Caco-2 (cell line): ENCODE measurements at regions not wholly inside any gene's neighbourhood (a gene's known extent, or its start where the extent isn't known, plus 50 kb on each side); places are given as distances from the start of the nearest gene placed in this dataset.

Source experiments
- BruUV-seq: library from RNA; stranded (reverse); fragments of 400-500 nt; replicated peaks from 2 replicates; lab custom pipeline; 2021; lab: Mats Ljungman, UMichigan
- CTCF ChIA-PET: fragments of 300-600 bp; sonication (Branson Sonifier 250); formaldehyde crosslinking; loops from one replicate; lab custom pipeline; 2022; ENCODE audit warnings: antibody characterized with exemption; lab: Charles Lee
- POLR2A ChIA-PET: fragments of 300-600 bp; sonication (Branson Sonifier 250); formaldehyde crosslinking; loops from one replicate; lab custom pipeline; 2022; ENCODE audit warnings: antibody characterized with exemption; lab: Charles Lee
- DNase-seq, 2 experiments: peaks; one replicate each; pipeline versions ENCODE4 v3.0.0 to v3.0.0-alpha.2; 2020 to 2022
- H3K27me3 ChIP-seq: replicated peaks from 2 replicates; pipeline ENCODE4 v1.6.0; 2011; ENCODE audit warnings: low read length; ENCODE audit not compliant: control insufficient read depth, insufficient read depth
- H3K36me3 ChIP-seq: 2 replicates; pipeline ENCODE4 v1.5.1; 2011; ENCODE audit warnings: low read length; ENCODE audit not compliant: control insufficient read depth, insufficient read depth
- H3K4me1 ChIP-seq: fragments of 250-450 bp; sonication (Bioruptor Pico); 2 replicates; pipeline ENCODE4 v1.5.1; 2020; ENCODE audit warnings: mild to moderate bottlenecking
- H3K4me3 ChIP-seq: 2 replicates; pipeline ENCODE4 v1.5.1; 2011; ENCODE audit warnings: low read depth, mild to moderate bottlenecking, control low read depth, low read length
- H3K9me3 ChIP-seq: fragments of 250-450 bp; sonication (Bioruptor Pico); 2 replicates; pipeline ENCODE4 v1.5.1; 2020; ENCODE audit warnings: mild to moderate bottlenecking, moderate library complexity
- H3K27ac Mint-ChIP-seq: one replicate; pipeline ENCODE4 v1.8.0; 2022; ENCODE audit warnings: mixed read lengths; ENCODE audit not compliant: unreplicated experiment
- H3K27me3 Mint-ChIP-seq: one replicate; pipeline ENCODE4 v1.8.0; 2022; ENCODE audit warnings: mixed read lengths; ENCODE audit not compliant: insufficient read depth, unreplicated experiment
- H3K36me3 Mint-ChIP-seq: one replicate; pipeline ENCODE4 v1.8.0; 2022; ENCODE audit warnings: mild to moderate bottlenecking, mixed read lengths; ENCODE audit not compliant: insufficient read depth, unreplicated experiment
- H3K4me1 Mint-ChIP-seq: one replicate; pipeline ENCODE4 v1.8.0; 2022; ENCODE audit warnings: low read depth, mixed read lengths; ENCODE audit not compliant: unreplicated experiment
- H3K4me3 Mint-ChIP-seq: one replicate; pipeline ENCODE4 v1.8.0; 2022; ENCODE audit warnings: mild to moderate bottlenecking, moderate library complexity, mixed read lengths; ENCODE audit not compliant: unreplicated experiment
- H3K9me3 Mint-ChIP-seq: one replicate; pipeline ENCODE4 v1.8.0; 2022; ENCODE audit warnings: mixed read lengths; ENCODE audit not compliant: unreplicated experiment
- intact Hi-C: fragments of 100-400 bp; cut with micrococcal nuclease; formaldehyde crosslinking; loops from one replicate; pipeline ENCODE4 v1.10.0; 2022; ENCODE audit not compliant: unreplicated experiment
- TF ChIP-seq, protein P1 (sequence below), 2 experiments: fragments of 200-600 bp in 1 of 2; IDR thresholded peaks; 1 replicate in 1 of 2; 2 replicates in 1 of 2; pipeline versions ENCODE4 v1.5.1 to v1.8.0; 2011 to 2022; ENCODE audit warnings: antibody characterized with exemption in 1 of 2, control low read depth in 1 of 2, inconsistent platforms in 1 of 2, low read depth in 1 of 2, low read length in 1 of 2, mild to moderate bottlenecking in 1 of 2, moderate library complexity in 1 of 2; ENCODE audit not compliant: insufficient read depth in 1 of 2, severe bottlenecking in 1 of 2, unreplicated experiment in 1 of 2

DNA sequence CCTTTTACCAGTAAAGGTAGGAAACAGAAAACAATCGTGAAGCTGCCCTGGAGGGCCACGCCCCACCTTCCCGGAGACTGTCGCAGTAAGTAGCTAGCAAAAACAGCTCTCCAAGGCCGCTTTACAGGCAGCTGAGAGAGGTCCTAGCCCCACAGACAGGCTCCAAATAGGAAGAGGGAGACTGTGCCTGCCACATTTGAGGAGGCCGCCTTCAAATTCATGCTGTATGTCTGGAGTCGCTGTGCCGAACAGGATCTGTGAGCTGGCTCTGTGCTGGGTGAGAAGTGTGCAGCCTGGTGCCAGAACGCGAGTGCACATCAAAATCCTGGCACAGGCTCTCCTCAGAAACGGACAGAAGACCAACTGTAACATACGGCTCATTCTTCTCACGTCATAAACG lies 582.2 kb downstream of the CETN3 start:
- Histone ChIP-seq H3K9me3 (no peaks in the 10 kb centered on the region), H3K4me3 (no peak overlapping the region), H3K27me3 (no peaks in the 10 kb centered on the region), H3K4me1 (no peaks in the 10 kb centered on the region), H3K36me3 (no peaks in the 10 kb centered on the region)
- Mint-ChIP-seq H3K27ac (no peak overlapping the region), H3K4me3 (no peak overlapping the region), H3K27me3 (no peaks in the 10 kb centered on the region), H3K9me3 (no peaks in the 10 kb centered on the region), H3K36me3 (no peaks in the 10 kb centered on the region), H3K4me1 (no peaks in the 10 kb centered on the region)
- ChIA-PET CTCF (no interaction called here), POLR2A (no interaction called here)
- intact Hi-C loops, result no loop called here
- no peak for DNase-seq
- TF ChIP-seq, protein P1, sequence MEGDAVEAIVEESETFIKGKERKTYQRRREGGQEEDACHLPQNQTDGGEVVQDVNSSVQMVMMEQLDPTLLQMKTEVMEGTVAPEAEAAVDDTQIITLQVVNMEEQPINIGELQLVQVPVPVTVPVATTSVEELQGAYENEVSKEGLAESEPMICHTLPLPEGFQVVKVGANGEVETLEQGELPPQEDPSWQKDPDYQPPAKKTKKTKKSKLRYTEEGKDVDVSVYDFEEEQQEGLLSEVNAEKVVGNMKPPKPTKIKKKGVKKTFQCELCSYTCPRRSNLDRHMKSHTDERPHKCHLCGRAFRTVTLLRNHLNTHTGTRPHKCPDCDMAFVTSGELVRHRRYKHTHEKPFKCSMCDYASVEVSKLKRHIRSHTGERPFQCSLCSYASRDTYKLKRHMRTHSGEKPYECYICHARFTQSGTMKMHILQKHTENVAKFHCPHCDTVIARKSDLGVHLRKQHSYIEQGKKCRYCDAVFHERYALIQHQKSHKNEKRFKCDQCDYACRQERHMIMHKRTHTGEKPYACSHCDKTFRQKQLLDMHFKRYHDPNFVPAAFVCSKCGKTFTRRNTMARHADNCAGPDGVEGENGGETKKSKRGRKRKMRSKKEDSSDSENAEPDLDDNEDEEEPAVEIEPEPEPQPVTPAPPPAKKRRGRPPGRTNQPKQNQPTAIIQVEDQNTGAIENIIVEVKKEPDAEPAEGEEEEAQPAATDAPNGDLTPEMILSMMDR (IDR thresholded peaks at IDR 0.05; ENCODE audit: insufficient read depth in 1 of 2, low read depth in 1 of 2, low read length in 1 of 2, severe bottlenecking in 1 of 2, unreplicated experiment in 1 of 2), result no peak
- no TSS peak for BruUV-seq

DNA sequence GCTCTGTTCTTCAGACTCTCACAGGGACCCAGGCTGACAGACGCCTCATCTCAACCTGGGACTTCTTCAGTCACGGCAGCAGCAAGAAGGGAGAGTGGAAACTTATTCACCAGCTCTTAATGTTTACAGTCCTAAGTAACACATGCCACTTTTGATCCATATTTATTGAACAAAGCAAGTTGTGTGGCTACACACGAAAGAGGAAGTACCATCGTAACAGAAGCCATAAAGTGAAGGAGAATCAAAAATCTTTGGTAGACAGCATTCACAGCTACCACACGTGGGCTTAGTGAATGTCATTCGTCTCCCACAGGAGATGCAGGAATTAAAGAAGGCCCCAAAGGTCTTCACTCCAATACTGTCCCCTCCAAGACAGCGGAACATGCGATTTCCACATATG lies 582.6 kb downstream of the CETN3 start:
- TF ChIP-seq, protein P1 (IDR thresholded peaks at IDR 0.05; ENCODE audit: insufficient read depth in 1 of 2, low read depth in 1 of 2, low read length in 1 of 2, severe bottlenecking in 1 of 2, unreplicated experiment in 1 of 2), result no peak

DNA sequence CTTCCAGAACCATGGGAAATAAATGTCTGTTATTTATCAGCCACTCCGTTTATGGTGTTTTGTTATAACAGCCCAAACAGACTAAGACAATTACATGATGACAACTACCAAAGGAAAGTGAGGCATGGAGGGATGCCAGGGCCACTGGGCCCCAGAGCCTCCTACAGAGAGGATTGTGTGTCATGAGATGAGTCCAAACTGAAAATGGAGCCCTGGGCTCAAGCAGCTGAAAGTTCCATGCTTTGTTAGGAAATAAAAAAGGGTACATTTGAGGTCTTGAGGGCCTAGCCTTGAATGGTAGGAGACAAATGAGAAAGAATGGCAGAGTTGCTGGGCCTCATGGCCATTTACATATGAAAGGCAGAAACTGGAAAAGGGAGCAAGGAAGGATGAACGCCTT lies 586.5 kb downstream of the CETN3 start:
- CTCF ChIA-PET, result no interaction called here
- no TSS peak for BruUV-seq
- intact Hi-C loops, result no loop called here
- no peaks in the 10 kb centered on the region for H3K4me1 ChIP-seq
- H3K4me3 ChIP-seq, result no peak overlapping the region
- no peak for DNase-seq
- no peaks in the 10 kb centered on the region for H3K27me3 Mint-ChIP-seq
- TF ChIP-seq, protein P1 (IDR thresholded peaks at IDR 0.05; ENCODE audit: insufficient read depth in 1 of 2, low read depth in 1 of 2, low read length in 1 of 2, severe bottlenecking in 1 of 2, unreplicated experiment in 1 of 2), result no peak
- no peaks in the 10 kb centered on the region for H3K9me3 Mint-ChIP-seq
- no peaks in the 10 kb centered on the region for H3K27me3 ChIP-seq
- H3K4me1 Mint-ChIP-seq, result no peaks in the 10 kb centered on the region
- POLR2A ChIA-PET, result no interaction called here
- no peaks in the 10 kb centered on the region for H3K9me3 ChIP-seq
- H3K27ac Mint-ChIP-seq, result no peak overlapping the region
- no peaks in the 10 kb centered on the region for H3K36me3 ChIP-seq
- H3K36me3 Mint-ChIP-seq, result no peaks in the 10 kb centered on the region
- no peak overlapping the region for H3K4me3 Mint-ChIP-seq

More for the DNA sequence above, 582.6 kb downstream of the CETN3 start:
- Mint-ChIP-seq H3K36me3 (no peaks in the 10 kb centered on the region), H3K4me3 (no peak overlapping the region), H3K4me1 (no peaks in the 10 kb centered on the region), H3K27ac (no peak overlapping the region), H3K9me3 (no peaks in the 10 kb centered on the region), H3K27me3 (no peaks in the 10 kb centered on the region)
- Histone ChIP-seq H3K4me3 (no peak overlapping the region), H3K36me3 (no peaks in the 10 kb centered on the region), H3K9me3 (no peaks in the 10 kb centered on the region), H3K27me3 (no peaks in the 10 kb centered on the region), H3K4me1 (no peaks in the 10 kb centered on the region)
- BruUV-seq, result no TSS peak
- ChIA-PET POLR2A (no interaction called here), CTCF (no interaction called here)
- intact Hi-C loops, result no loop called here
- DNase-seq, result no peak
